WTC11 (cell line): ENCODE measurements at regions not wholly inside any gene's neighbourhood (a gene's known extent, or its start where the extent isn't known, plus 50 kb on each side); places are given as distances from the start of the nearest gene placed in this dataset.

Experiments
- ATAC-seq: fragments of 200-7000 bp; cut with Tn5 transposase; 2 replicates; pipeline ENCODE4 v1.10.0; 2021; ENCODE audit warnings: mild to moderate bottlenecking, moderate library complexity
- CTCF ChIA-PET: fragments of 300-600 bp; sonication (Branson Sonifier 250); formaldehyde crosslinking; loops from one replicate; lab custom pipeline; 2021; ENCODE audit warnings: antibody characterized with exemption; lab: Charles Lee
- POLR2A ChIA-PET: fragments of 350-600 bp; sonication (Branson Sonifier 250); formaldehyde crosslinking; loops from one replicate; lab custom pipeline; 2021; ENCODE audit warnings: antibody characterized with exemption; lab: Charles Lee
- DNase-seq: peaks from one replicate; pipeline ENCODE4 v3.0.0; 2021; ENCODE audit warnings: low spot score
- H3K27ac Mint-ChIP-seq: 2 replicates; pipeline ENCODE4 v1.8.0; 2021; ENCODE audit warnings: mixed read lengths
- H3K27me3 Mint-ChIP-seq: 2 replicates; pipeline ENCODE4 v1.8.0; 2021; ENCODE audit warnings: low read depth, mild to moderate bottlenecking, moderate library complexity, mixed read lengths
- H3K36me3 Mint-ChIP-seq: 2 replicates; pipeline ENCODE4 v1.8.0; 2021; ENCODE audit warnings: mixed read lengths
- H3K4me1 Mint-ChIP-seq: 2 replicates; pipeline ENCODE4 v1.8.0; 2022; ENCODE audit warnings: mixed read lengths
- H3K4me3 Mint-ChIP-seq: 2 replicates; pipeline ENCODE4 v1.8.0; 2021; ENCODE audit warnings: mild to moderate bottlenecking, moderate library complexity, mixed read lengths
- H3K9me3 Mint-ChIP-seq: 2 replicates; pipeline ENCODE4 v1.8.0; 2021; ENCODE audit warnings: mixed read lengths
- CREM ChIP-seq: sonication (generic); formaldehyde crosslinking; IDR thresholded peaks from 2 replicates; pipeline ENCODE4 v1.8.1; 2022; ENCODE audit warnings: mild to moderate bottlenecking, missing genetic modification reagents, moderate library complexity
- ETV6 ChIP-seq: sonication (generic); formaldehyde crosslinking; IDR thresholded peaks from 2 replicates; pipeline ENCODE4 v1.8.1; 2022; ENCODE audit warnings: mild to moderate bottlenecking, missing genetic modification reagents
- GRHL2 ChIP-seq: fragments of 250-450 bp; sonication (Bioruptor Pico); IDR thresholded peaks from 2 replicates; pipeline ENCODE4 v1.8.0; 2022; ENCODE audit warnings: mild to moderate bottlenecking, moderate library complexity; ENCODE audit not compliant: insufficient replicate concordance, severe bottlenecking
- NR2C2 ChIP-seq: sonication (generic); formaldehyde crosslinking; IDR thresholded peaks from 2 replicates; pipeline ENCODE4 v1.8.0; 2022; ENCODE audit warnings: mild to moderate bottlenecking, missing genetic modification reagents
- PRRX2 ChIP-seq: fragments of 250-450 bp; sonication (Bioruptor Pico); IDR thresholded peaks from 2 replicates; pipeline ENCODE4 v1.8.0; 2021; ENCODE audit warnings: mild to moderate bottlenecking
- SP1 ChIP-seq: sonication (generic); formaldehyde crosslinking; conservative IDR thresholded peaks from 2 replicates; pipeline ENCODE4 v1.8.1; 2022; ENCODE audit warnings: missing genetic modification reagents
- ZNF138 ChIP-seq: sonication (generic); formaldehyde crosslinking; conservative IDR thresholded peaks from 2 replicates; pipeline ENCODE4 v1.8.1; 2022; ENCODE audit warnings: mild to moderate bottlenecking, moderate library complexity, missing genetic modification reagents
- ZNF232 ChIP-seq: sonication (generic); formaldehyde crosslinking; IDR thresholded peaks from 2 replicates; pipeline ENCODE4 v1.8.0; 2022; ENCODE audit warnings: mild to moderate bottlenecking, missing genetic modification reagents
- ZNF263 ChIP-seq: sonication (generic); formaldehyde crosslinking; IDR thresholded peaks from 2 replicates; pipeline ENCODE4 v1.8.1; 2022; ENCODE audit warnings: low read depth, mild to moderate bottlenecking, moderate library complexity, missing genetic modification reagents
- ZNF423 ChIP-seq: fragments of 250-450 bp; sonication (Bioruptor Pico); IDR thresholded peaks from 2 replicates; pipeline ENCODE4 v2.1.2; 2022; ENCODE audit warnings: mild to moderate bottlenecking, moderate library complexity
- TF ChIP-seq, protein P1 (sequence below): sonication (generic); formaldehyde crosslinking; IDR thresholded peaks from 2 replicates; pipeline ENCODE4 v1.8.1; 2023; ENCODE audit warnings: mild to moderate bottlenecking, missing genetic modification reagents, moderate library complexity
- TF ChIP-seq, protein P2 (sequence below): sonication (generic); formaldehyde crosslinking; IDR thresholded peaks from 2 replicates; pipeline ENCODE4 v1.8.0; 2023; ENCODE audit warnings: mild to moderate bottlenecking, missing genetic modification reagents
- TF ChIP-seq, protein P3 (sequence below): sonication (generic); formaldehyde crosslinking; IDR thresholded peaks from 2 replicates; pipeline ENCODE4 v1.8.1; 2023; ENCODE audit warnings: mild to moderate bottlenecking, moderate library complexity, missing genetic modification reagents
- TF ChIP-seq, protein P4 (sequence below): sonication (generic); formaldehyde crosslinking; IDR thresholded peaks from 2 replicates; pipeline ENCODE4 v1.8.1; 2023; ENCODE audit warnings: mild to moderate bottlenecking, missing genetic modification reagents, borderline replicate concordance

DNA sequence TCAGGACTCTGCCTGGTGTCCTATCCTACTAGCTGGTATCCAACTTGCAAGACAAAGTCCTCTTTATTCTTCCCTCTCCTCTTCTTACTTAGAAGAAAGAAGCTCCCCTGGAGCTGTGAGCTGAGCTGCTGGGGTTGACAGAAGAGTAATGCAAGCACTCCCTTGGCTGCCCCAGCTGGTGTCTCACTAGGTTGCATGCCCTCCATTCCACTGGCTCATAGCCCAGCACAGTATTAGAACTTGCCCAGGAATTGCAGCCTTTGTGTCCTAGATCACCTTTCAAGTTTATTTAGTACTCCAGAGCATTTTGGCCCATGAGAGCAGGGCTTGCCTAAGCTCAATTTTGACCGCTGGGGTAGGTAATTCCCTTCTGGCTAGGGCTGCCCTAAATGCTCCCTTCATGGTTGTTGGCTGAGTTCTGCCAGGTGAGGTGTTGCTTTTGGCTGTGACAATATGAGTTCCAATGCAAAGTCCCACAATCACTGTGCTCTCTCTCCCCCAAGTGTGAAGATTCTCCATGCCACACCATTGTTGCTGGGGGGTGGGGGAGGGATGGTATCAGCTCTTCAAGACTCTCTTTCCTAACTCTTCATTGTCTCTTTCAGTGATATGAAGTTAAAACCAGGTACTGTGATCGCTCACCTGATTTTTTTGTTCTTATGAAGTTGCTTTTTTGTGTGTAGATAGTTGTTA lies 317.4 kb upstream of the DDHD1 start:
- CTCF ChIA-PET, result interaction anchor here (1.0 kb wide), 1 partner anchor 859 kb away, joined by 4 read pairs; no protein-coding TSS in a partner anchor
- no peaks in the 10 kb centered on the region; the same call in 1 of the 2 replicates for H3K27me3 Mint-ChIP-seq
- no peak for DNase-seq
- no peaks in the 10 kb centered on the region for H3K36me3 Mint-ChIP-seq
- no peak; the same call in 1 of the 2 replicates for ATAC-seq
- no peak overlapping the region for H3K4me3 Mint-ChIP-seq
- POLR2A ChIA-PET, result no interaction called here
- H3K4me1 Mint-ChIP-seq, result peaks cover 4% of the 10 kb centered on the region
- TF ChIP-seq, protein P1, sequence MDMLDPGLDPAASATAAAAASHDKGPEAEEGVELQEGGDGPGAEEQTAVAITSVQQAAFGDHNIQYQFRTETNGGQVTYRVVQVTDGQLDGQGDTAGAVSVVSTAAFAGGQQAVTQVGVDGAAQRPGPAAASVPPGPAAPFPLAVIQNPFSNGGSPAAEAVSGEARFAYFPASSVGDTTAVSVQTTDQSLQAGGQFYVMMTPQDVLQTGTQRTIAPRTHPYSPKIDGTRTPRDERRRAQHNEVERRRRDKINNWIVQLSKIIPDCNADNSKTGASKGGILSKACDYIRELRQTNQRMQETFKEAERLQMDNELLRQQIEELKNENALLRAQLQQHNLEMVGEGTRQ, result no peak
- peak; percentile 45; the same call in 1 of the 2 replicates for TF ChIP-seq ZNF423 (CRISPR knock-in tag)
- peaks cover 4% of the 10 kb centered on the region; the same call in 1 of the 2 replicates for H3K9me3 Mint-ChIP-seq
- H3K27ac Mint-ChIP-seq, result no peak overlapping the region

DNA sequence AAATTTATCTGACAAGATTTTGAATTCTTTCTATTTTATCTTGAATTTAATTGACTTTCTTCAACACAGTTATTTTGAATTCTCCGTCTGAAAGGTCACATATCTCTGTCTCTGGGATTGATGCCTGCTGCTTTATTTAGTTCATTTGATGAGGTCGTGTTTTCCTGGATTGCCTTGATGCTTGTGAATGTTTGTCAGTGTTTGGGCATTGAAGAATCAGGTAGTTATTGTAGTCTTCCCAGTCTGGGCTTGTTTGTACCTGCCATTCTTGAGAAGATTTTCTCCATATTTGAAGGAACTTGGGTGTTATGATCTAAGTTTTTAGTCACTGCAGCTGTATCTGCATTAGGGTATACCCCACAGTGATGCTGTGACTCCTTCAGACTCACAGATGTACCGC lies 315.8 kb upstream of the DDHD1 start:
- Mint-ChIP-seq H3K27me3 (no peaks in the 10 kb centered on the region; the same call in none of the 2 replicates), H3K4me3 (no peak overlapping the region), H3K27ac (no peak overlapping the region), H3K9me3 (peaks cover 9% of the 10 kb centered on the region; the same call in 1 of the 2 replicates), H3K36me3 (no peaks in the 10 kb centered on the region), H3K4me1 (peaks cover 4% of the 10 kb centered on the region)
- ChIA-PET CTCF (no interaction called here), POLR2A (no interaction called here)
- DNase-seq (no peak), ATAC-seq (no peak)
- TF ChIP-seq ZNF232 (CRISPR knock-in tag), result no peak
- no peak for TF ChIP-seq ETV6 (CRISPR knock-in tag)
- TF ChIP-seq, protein P2, sequence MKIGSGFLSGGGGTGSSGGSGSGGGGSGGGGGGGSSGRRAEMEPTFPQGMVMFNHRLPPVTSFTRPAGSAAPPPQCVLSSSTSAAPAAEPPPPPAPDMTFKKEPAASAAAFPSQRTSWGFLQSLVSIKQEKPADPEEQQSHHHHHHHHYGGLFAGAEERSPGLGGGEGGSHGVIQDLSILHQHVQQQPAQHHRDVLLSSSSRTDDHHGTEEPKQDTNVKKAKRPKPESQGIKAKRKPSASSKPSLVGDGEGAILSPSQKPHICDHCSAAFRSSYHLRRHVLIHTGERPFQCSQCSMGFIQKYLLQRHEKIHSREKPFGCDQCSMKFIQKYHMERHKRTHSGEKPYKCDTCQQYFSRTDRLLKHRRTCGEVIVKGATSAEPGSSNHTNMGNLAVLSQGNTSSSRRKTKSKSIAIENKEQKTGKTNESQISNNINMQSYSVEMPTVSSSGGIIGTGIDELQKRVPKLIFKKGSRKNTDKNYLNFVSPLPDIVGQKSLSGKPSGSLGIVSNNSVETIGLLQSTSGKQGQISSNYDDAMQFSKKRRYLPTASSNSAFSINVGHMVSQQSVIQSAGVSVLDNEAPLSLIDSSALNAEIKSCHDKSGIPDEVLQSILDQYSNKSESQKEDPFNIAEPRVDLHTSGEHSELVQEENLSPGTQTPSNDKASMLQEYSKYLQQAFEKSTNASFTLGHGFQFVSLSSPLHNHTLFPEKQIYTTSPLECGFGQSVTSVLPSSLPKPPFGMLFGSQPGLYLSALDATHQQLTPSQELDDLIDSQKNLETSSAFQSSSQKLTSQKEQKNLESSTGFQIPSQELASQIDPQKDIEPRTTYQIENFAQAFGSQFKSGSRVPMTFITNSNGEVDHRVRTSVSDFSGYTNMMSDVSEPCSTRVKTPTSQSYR, result no peak
- TF ChIP-seq ZNF263 (CRISPR knock-in tag), result no peak
- TF ChIP-seq, protein P3, sequence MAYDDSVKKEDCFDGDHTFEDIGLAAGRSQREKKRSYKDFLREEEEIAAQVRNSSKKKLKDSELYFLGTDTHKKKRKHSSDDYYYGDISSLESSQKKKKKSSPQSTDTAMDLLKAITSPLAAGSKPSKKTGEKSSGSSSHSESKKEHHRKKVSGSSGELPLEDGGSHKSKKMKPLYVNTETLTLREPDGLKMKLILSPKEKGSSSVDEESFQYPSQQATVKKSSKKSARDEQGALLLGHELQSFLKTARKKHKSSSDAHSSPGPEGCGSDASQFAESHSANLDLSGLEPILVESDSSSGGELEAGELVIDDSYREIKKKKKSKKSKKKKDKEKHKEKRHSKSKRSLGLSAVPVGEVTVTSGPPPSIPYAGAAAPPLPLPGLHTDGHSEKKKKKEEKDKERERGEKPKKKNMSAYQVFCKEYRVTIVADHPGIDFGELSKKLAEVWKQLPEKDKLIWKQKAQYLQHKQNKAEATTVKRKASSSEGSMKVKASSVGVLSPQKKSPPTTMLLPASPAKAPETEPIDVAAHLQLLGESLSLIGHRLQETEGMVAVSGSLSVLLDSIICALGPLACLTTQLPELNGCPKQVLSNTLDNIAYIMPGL (CRISPR knock-in tag), result no peak
- TF ChIP-seq NR2C2, result no peak
- no peak for TF ChIP-seq PRRX2 (CRISPR knock-in tag)
- TF ChIP-seq SP1 (CRISPR knock-in tag), result no peak
- TF ChIP-seq, protein P4, sequence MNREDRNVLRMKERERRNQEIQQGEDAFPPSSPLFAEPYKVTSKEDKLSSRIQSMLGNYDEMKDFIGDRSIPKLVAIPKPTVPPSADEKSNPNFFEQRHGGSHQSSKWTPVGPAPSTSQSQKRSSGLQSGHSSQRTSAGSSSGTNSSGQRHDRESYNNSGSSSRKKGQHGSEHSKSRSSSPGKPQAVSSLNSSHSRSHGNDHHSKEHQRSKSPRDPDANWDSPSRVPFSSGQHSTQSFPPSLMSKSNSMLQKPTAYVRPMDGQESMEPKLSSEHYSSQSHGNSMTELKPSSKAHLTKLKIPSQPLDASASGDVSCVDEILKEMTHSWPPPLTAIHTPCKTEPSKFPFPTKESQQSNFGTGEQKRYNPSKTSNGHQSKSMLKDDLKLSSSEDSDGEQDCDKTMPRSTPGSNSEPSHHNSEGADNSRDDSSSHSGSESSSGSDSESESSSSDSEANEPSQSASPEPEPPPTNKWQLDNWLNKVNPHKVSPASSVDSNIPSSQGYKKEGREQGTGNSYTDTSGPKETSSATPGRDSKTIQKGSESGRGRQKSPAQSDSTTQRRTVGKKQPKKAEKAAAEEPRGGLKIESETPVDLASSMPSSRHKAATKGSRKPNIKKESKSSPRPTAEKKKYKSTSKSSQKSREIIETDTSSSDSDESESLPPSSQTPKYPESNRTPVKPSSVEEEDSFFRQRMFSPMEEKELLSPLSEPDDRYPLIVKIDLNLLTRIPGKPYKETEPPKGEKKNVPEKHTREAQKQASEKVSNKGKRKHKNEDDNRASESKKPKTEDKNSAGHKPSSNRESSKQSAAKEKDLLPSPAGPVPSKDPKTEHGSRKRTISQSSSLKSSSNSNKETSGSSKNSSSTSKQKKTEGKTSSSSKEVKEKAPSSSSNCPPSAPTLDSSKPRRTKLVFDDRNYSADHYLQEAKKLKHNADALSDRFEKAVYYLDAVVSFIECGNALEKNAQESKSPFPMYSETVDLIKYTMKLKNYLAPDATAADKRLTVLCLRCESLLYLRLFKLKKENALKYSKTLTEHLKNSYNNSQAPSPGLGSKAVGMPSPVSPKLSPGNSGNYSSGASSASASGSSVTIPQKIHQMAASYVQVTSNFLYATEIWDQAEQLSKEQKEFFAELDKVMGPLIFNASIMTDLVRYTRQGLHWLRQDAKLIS (CRISPR knock-in tag), result no peak
- no peak for TF ChIP-seq ZNF138 (CRISPR knock-in tag)
- TF ChIP-seq GRHL2 (CRISPR knock-in tag), result no peak
- no peak for TF ChIP-seq CREM (CRISPR knock-in tag)
